Colonic mucosa (tissue), 4 donors: ENCODE measurements at regions not wholly inside any gene's neighbourhood (a gene's known extent, or its start where the extent isn't known, plus 50 kb on each side); places are given as distances from the start of the nearest gene placed in this dataset.

Source experiments
- DNase-seq: peaks from one replicate; pipeline ENCODE4 v3.0.0-alpha.2; 2020
- H3K27ac ChIP-seq: fragments of 200-600 bp; one replicate; pipeline ENCODE4 v1.8.0; 2021
- H3K27me3 ChIP-seq: fragments of 200-600 bp; one replicate; pipeline ENCODE4 v1.8.0; 2021
- H3K36me3 ChIP-seq: fragments of 200-600 bp; one replicate; pipeline ENCODE4 v1.8.0; 2021
- H3K4me1 ChIP-seq: fragments of 200-600 bp; one replicate; pipeline ENCODE4 v1.8.0; 2021; ENCODE audit warnings: mild to moderate bottlenecking
- H3K4me3 ChIP-seq: fragments of 200-600 bp; one replicate; pipeline ENCODE4 v1.8.0; 2021
- H3K9ac ChIP-seq, 2 donors: one replicate each; pipeline ENCODE4 v1.7.0; 2013; ENCODE audit warnings: control low read depth in 2 of 2, low read depth in 2 of 2, low read length in 2 of 2
- H3K9me3 ChIP-seq: fragments of 200-600 bp; one replicate; pipeline ENCODE4 v1.8.0; 2021
- intact Hi-C: fragments of 100-400 bp; cut with DNase I; formaldehyde crosslinking; loops from one replicate; pipeline ENCODE4 v1.14.1; 2022
- TF ChIP-seq, protein P1 (sequence below): fragments of 200-600 bp; IDR thresholded peaks from one replicate; pipeline ENCODE4 v1.8.0; 2022; ENCODE audit warnings: antibody characterized with exemption, mild to moderate bottlenecking
- donor health status: healthy.
- donor health status: DM: no; HTN: no; CAD: no.
- donor health status: DM: no; HTN: no; CAD: no.

DNA sequence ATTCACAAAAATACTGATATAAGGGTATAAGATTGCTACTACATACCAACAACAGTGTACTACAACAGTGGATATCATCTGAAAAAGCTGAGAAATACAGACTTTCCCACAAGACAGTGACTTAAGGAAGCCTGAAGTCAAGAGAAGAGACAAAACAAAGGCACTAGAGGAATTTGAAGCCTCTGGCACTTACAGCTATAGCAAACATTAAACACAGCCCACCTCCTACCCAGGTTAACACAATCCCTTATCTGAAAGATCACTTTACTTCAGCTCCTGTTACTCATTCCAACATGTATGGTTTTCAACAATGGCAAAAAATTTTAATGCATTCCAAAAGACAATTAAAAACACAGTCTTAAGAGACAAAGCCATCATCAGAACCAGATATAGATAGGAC is 388.5 kb downstream of the JRKL start:
- no peaks in the 10 kb centered on the region for H3K9me3 ChIP-seq
- DNase-seq, result no peak
- H3K36me3 ChIP-seq, result no peaks in the 10 kb centered on the region
- no peak overlapping the region for H3K9ac ChIP-seq
- H3K27me3 ChIP-seq, result no peaks in the 10 kb centered on the region
- no peak overlapping the region for H3K4me3 ChIP-seq
- TF ChIP-seq, protein P1, sequence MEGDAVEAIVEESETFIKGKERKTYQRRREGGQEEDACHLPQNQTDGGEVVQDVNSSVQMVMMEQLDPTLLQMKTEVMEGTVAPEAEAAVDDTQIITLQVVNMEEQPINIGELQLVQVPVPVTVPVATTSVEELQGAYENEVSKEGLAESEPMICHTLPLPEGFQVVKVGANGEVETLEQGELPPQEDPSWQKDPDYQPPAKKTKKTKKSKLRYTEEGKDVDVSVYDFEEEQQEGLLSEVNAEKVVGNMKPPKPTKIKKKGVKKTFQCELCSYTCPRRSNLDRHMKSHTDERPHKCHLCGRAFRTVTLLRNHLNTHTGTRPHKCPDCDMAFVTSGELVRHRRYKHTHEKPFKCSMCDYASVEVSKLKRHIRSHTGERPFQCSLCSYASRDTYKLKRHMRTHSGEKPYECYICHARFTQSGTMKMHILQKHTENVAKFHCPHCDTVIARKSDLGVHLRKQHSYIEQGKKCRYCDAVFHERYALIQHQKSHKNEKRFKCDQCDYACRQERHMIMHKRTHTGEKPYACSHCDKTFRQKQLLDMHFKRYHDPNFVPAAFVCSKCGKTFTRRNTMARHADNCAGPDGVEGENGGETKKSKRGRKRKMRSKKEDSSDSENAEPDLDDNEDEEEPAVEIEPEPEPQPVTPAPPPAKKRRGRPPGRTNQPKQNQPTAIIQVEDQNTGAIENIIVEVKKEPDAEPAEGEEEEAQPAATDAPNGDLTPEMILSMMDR, result no peak
- H3K27ac ChIP-seq, result no peak overlapping the region
- no peaks in the 10 kb centered on the region for H3K4me1 ChIP-seq
- intact Hi-C loops, result no loop called here

DNA sequence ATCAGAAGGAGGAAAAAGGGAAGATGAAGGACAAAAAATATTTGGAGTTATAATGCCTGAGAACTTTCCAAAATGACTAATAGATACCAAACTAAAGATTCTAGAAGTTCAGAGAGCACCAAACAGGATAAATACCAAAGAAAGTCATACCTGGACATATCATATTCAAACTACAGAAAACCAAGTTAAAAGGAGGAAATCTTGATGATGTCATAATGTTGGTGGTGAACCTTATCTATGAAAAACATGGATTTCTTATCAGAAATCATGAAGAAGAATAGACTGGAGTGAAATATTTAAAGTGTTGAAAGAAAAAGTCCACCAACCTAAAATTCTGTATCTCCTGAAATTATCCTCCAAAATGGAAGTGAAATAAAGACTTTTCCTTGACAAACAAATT is 389.2 kb downstream of the JRKL start:
- TF ChIP-seq, protein P1, result no peak

DNA sequence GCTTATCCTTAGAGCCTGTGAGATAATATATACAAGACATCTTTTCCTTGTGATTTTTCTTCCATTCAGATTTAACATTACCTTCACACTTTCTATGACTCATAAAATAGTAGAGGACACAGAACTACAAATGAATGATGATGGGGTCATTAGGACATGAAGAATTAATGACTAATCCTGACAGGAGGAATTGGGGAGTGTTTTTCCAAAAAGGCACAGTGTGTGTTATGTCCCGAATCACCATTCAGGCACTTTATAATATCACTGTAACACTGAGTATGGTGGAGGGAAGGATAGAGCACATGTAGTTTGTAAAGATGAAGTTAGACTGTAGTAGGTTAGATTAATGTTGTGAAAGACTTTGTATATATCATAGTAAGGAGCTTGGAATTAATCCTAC is 391.3 kb downstream of the JRKL start:
- no peak for DNase-seq
- Histone ChIP-seq H3K27ac (no peak overlapping the region), H3K36me3 (no peaks in the 10 kb centered on the region), H3K9me3 (no peaks in the 10 kb centered on the region), H3K9ac (no peak overlapping the region), H3K27me3 (no peaks in the 10 kb centered on the region), H3K4me3 (no peak overlapping the region), H3K4me1 (no peaks in the 10 kb centered on the region)
- TF ChIP-seq, protein P1, result no peak
- intact Hi-C loops, result no loop called here

More for the DNA sequence above, 389.2 kb downstream of the JRKL start:
- no peaks in the 10 kb centered on the region for H3K36me3 ChIP-seq
- no peak overlapping the region for H3K9ac ChIP-seq
- H3K27me3 ChIP-seq, result no peaks in the 10 kb centered on the region
- no peak overlapping the region for H3K27ac ChIP-seq
- intact Hi-C loops, result no loop called here
- H3K4me1 ChIP-seq, result no peaks in the 10 kb centered on the region
- no peaks in the 10 kb centered on the region for H3K9me3 ChIP-seq
- DNase-seq, result no peak
- no peak overlapping the region for H3K4me3 ChIP-seq

DNA sequence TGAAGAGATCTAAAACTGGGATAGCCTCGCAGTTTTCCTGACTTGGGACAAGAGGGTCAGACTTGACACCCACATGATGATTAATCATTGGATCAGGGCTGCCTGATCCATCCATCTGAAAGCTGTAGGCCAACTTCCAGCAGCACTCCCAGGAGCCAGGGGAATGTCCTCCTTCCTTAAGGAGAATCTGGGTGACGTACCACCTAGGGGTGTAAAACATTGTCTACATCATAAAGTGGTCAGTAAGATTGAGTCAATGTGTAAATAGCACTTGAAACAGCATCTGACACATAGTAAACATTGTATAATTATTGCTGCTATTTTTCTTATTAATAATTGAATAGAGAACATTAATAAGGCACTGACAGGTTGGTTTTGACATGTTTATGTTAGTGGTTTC is 392.8 kb downstream of the JRKL start:
- Histone ChIP-seq H3K36me3 (no peaks in the 10 kb centered on the region), H3K4me3 (no peak overlapping the region), H3K4me1 (no peaks in the 10 kb centered on the region), H3K27me3 (no peaks in the 10 kb centered on the region), H3K27ac (no peak overlapping the region), H3K9me3 (no peaks in the 10 kb centered on the region), H3K9ac (no peak overlapping the region)
- intact Hi-C loops, result no loop called here
- TF ChIP-seq, protein P1, result no peak
- no peak for DNase-seq

DNA sequence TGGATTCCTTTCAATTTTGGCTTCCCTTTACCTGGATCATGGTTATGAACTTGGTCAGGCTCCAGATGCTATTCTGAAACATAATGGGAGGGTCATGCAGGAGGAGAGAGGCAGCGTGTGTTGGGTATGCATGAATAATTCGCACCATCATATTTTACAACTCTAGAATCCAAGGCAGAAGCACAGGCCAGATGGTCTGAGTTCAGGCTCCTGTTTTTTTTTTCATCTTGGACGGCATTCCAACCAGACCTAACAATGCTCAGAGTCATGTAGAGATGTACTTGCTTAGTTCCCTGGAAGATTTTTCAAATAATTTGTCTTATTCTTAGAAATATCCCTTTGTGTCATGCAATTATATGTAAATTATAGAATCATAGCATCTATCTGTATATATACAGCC is 393.5 kb downstream of the JRKL start:
- DNase-seq, result no peak
- no peaks in the 10 kb centered on the region for H3K4me1 ChIP-seq
- H3K9ac ChIP-seq, result no peak overlapping the region
- no peak overlapping the region for H3K27ac ChIP-seq
- H3K4me3 ChIP-seq, result no peak overlapping the region
- intact Hi-C loops, result no loop called here
- H3K36me3 ChIP-seq, result no peaks in the 10 kb centered on the region
- no peaks in the 10 kb centered on the region for H3K27me3 ChIP-seq
- H3K9me3 ChIP-seq, result no peaks in the 10 kb centered on the region
- TF ChIP-seq, protein P1, result no peak

DNA sequence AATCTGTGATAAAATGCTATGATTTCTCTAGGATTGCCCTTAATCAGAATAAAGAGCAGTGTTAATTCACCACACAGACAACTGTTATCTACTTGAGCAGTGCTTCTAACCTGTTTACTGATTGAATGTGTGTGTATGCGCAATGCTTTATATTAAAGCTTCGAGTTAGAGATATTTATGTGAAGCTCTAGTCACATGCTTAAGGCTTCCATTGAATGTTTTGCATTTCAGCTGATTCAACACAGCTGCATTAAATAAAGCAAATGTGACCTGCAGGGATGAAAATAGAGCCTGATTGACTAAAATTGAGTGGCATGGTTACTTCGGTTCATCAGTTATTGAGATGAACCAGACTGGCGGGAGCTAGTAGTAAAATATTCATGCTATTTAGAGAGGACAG is 395.3 kb downstream of the JRKL start:
- H3K27ac ChIP-seq, result no peak overlapping the region
- H3K27me3 ChIP-seq, result no peaks in the 10 kb centered on the region
- no peak overlapping the region for H3K4me3 ChIP-seq
- H3K9me3 ChIP-seq, result no peaks in the 10 kb centered on the region
- intact Hi-C loops, result no loop called here
- no peak for DNase-seq
- H3K4me1 ChIP-seq, result no peaks in the 10 kb centered on the region
- H3K9ac ChIP-seq, result no peak overlapping the region
- no peaks in the 10 kb centered on the region for H3K36me3 ChIP-seq
- TF ChIP-seq, protein P1, result no peak
